Brain microvascular endothelial cell (primary cell): ENCODE measurements at regions not wholly inside any gene's neighbourhood (a gene's known extent, or its start where the extent isn't known, plus 50 kb on each side); places are given as distances from the start of the nearest gene placed in this dataset.

Source experiments
- DNase-seq: peaks from one replicate; pipeline ENCODE4 v3.0.0-alpha.2; 2020
- H3K27ac ChIP-seq: fragments of 250-450 bp; sonication (Bioruptor Pico); 2 replicates; pipeline ENCODE4 v1.5.1; 2020; ENCODE audit warnings: mild to moderate bottlenecking, moderate library complexity
- H3K27me3 ChIP-seq: fragments of 250-450 bp; sonication (Bioruptor Pico); replicated peaks from 2 replicates; pipeline ENCODE4 v1.5.1; 2020; ENCODE audit warnings: mild to moderate bottlenecking
- H3K36me3 ChIP-seq: fragments of 250-450 bp; sonication (Bioruptor Pico); replicated peaks from 2 replicates; pipeline ENCODE4 v1.5.1; 2020; ENCODE audit warnings: mild to moderate bottlenecking
- H3K4me3 ChIP-seq: 2 replicates; pipeline ENCODE4 v1.5.1; 2011; ENCODE audit warnings: low read depth, mild to moderate bottlenecking, control low read depth, low read length, moderate library complexity
- CTCF ChIP-seq: IDR thresholded peaks from 2 replicates; pipeline ENCODE4 v1.5.1; 2011; ENCODE audit warnings: low read depth, mild to moderate bottlenecking, moderate library complexity, low read length, control low read depth, inconsistent platforms; ENCODE audit errors: missing control alignments
- in situ Hi-C: cut with HindIII; loops from 2 replicates; pipeline ENCODE4 v1.10.0; 2017; ENCODE audit warnings: low sequenced_read_pairs, low pct_ligation_motif_present

GRCh38 chr1:212556822-212557549 is 51.6 kb upstream of the ATF3 start:
- DNase-seq: no peak
- no peak for TF ChIP-seq CTCF
- Histone ChIP-seq H3K27ac (no peak overlapping the region), H3K27me3 (no peaks in the 10 kb centered on the region), H3K36me3 (no peaks in the 10 kb centered on the region), H3K4me3 (no peak overlapping the region)
- in situ Hi-C loops: no loop called here

GRCh38 chr1:212557739-212558692 is 50.5 kb upstream of the ATF3 start:
- in situ Hi-C loops: no loop called here
- DNase-seq: no peak
- H3K4me3 ChIP-seq: peak overlapping the region; percentile 64

GRCh38 chr1:212558693-212559480 is 49.7 kb upstream of the ATF3 start:
- Histone ChIP-seq H3K27ac (peak overlapping the region; percentile 83), H3K27me3 (no peaks in the 10 kb centered on the region), H3K36me3 (no peaks in the 10 kb centered on the region), H3K4me3 (peak overlapping the region; percentile 64)
- peak; percentile 87 for DNase-seq
- no peak for TF ChIP-seq CTCF
- in situ Hi-C loops: no loop called here

More at GRCh38 chr1:212557739-212558692, 50.5 kb upstream of the ATF3 start:
- Histone ChIP-seq H3K36me3 (no peaks in the 10 kb centered on the region), H3K27ac (peak overlapping the region; percentile 83), H3K27me3 (no peaks in the 10 kb centered on the region)
- peak; percentile 6 for TF ChIP-seq CTCF
